Common myeloid progenitor, CD34-positive (primary cell): ENCODE measurements at regions not wholly inside any gene's neighbourhood (a gene's known extent, or its start where the extent isn't known, plus 50 kb on each side); places are given as distances from the start of the nearest gene placed in this dataset.

Experiments used
- CTCF ChIA-PET: fragments of 350-600 bp; sonication (Branson Sonifier 250); formaldehyde crosslinking; loops from one replicate; lab custom pipeline; 2021; ENCODE audit warnings: antibody characterized with exemption; lab: Charles Lee
- POLR2A ChIA-PET: fragments of 350-600 bp; sonication (Branson Sonifier 250); formaldehyde crosslinking; loops from one replicate; lab custom pipeline; 2021; ENCODE audit warnings: antibody characterized with exemption; lab: Charles Lee
- DNase-seq, 3 donors: peaks; one replicate each; pipeline versions ENCODE4 v3.0.0 to v3.0.0-alpha.2; 2013
- H3K27ac ChIP-seq, 2 experiments: 1 replicate in 1 of 2; 2 replicates in 1 of 2; pipeline ENCODE4 v1.7.0; 2013; ENCODE audit warnings: inconsistent platforms in 2 of 2, low read length in 2 of 2, mild to moderate bottlenecking in 2 of 2, low read depth in 1 of 2, moderate library complexity in 1 of 2; ENCODE audit not compliant: severe bottlenecking in 2 of 2, insufficient read depth in 1 of 2, poor library complexity in 1 of 2
- H3K27me3 ChIP-seq, 5 experiments: replicated peaks in 2 of 5; 1 replicate in 3 of 5; 2 replicates in 2 of 5; pipeline versions ENCODE4 v1.6.1 to v1.7.0; 2013; ENCODE audit warnings: low read length in 4 of 5, mild to moderate bottlenecking in 2 of 5, moderate library complexity in 2 of 5, inconsistent platforms in 1 of 5; ENCODE audit not compliant: insufficient read depth in 5 of 5, control insufficient read depth in 4 of 5
- H3K36me3 ChIP-seq, 4 experiments: 1 replicate in 2 of 4; 2 replicates in 2 of 4; pipeline versions ENCODE4 v1.6.1 to v1.7.0; 2013; ENCODE audit warnings: low read length in 3 of 4, control low read depth in 1 of 4, mild to moderate bottlenecking in 1 of 4; ENCODE audit not compliant: control insufficient read depth in 4 of 4, insufficient read depth in 4 of 4
- H3K4me1 ChIP-seq, 4 experiments: 1 replicate in 3 of 4; 2 replicates in 1 of 4; pipeline versions ENCODE4 v1.6.1 to v1.7.1; 2013; ENCODE audit warnings: low read length in 3 of 4, mild to moderate bottlenecking in 3 of 4, control low read depth in 1 of 4, inconsistent platforms in 1 of 4, moderate library complexity in 1 of 4; ENCODE audit not compliant: control insufficient read depth in 4 of 4, insufficient read depth in 4 of 4; ENCODE audit errors: control extremely low read depth in 1 of 4
- H3K4me3 ChIP-seq, 7 experiments: 1 replicate in 4 of 7; 2 replicates in 3 of 7; pipeline versions ENCODE4 v1.5.1 to v1.7.0; 2013; ENCODE audit warnings: mild to moderate bottlenecking in 7 of 7, low read length in 6 of 7, moderate library complexity in 6 of 7, inconsistent platforms in 2 of 7, low read depth in 2 of 7, control low read depth in 1 of 7; ENCODE audit not compliant: insufficient read depth in 4 of 7, control insufficient read depth in 1 of 7; ENCODE audit errors: extremely low read depth in 1 of 7
- H3K9me3 ChIP-seq, 5 experiments: 1 replicate in 4 of 5; 2 replicates in 1 of 5; pipeline versions ENCODE4 v1.6.1 to v1.7.1; 2013; ENCODE audit warnings: low read length in 4 of 5, mild to moderate bottlenecking in 2 of 5, inconsistent platforms in 1 of 5, low read depth in 1 of 5, moderate library complexity in 1 of 5; ENCODE audit not compliant: control insufficient read depth in 4 of 5, insufficient read depth in 2 of 5; ENCODE audit errors: control extremely low read depth in 1 of 5
- WGBS: methylation state at CpG from one replicate; pipeline ENCODE4 v1.1.5; 2013; ENCODE audit not compliant: insufficient coverage; 5-methylcytosine and 5-hydroxymethylcytosine counted together

DNA sequence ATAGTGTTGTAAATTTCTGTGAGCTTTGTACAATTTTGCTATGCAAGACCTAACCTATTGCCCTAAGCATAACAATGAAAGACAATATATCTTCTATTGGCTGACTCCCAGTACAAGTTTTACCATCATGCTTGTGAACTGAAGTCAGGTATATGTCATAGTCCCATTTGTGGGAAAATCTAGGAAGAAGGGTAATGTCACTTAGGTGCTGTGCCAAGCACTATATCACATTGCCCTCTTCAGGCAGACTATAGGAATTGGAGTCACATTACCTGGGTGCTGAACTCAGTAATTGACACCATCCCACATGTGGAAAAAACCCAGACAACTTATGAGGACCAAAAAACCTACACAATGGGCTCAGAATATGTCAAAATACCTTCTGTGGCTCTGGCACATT lies 907.4 kb upstream of the AMELY start:
- CTCF ChIA-PET, result no interaction called here
- DNase-seq, result no peak
- no peaks in the 10 kb centered on the region for H3K27me3 ChIP-seq
- H3K36me3 ChIP-seq, result no peaks in the 10 kb centered on the region
- no peaks in the 10 kb centered on the region for H3K4me1 ChIP-seq
- H3K4me3 ChIP-seq, result no peak overlapping the region
- no peak overlapping the region for H3K27ac ChIP-seq
- POLR2A ChIA-PET, result no interaction called here
- H3K9me3 ChIP-seq, result no peaks in the 10 kb centered on the region

DNA sequence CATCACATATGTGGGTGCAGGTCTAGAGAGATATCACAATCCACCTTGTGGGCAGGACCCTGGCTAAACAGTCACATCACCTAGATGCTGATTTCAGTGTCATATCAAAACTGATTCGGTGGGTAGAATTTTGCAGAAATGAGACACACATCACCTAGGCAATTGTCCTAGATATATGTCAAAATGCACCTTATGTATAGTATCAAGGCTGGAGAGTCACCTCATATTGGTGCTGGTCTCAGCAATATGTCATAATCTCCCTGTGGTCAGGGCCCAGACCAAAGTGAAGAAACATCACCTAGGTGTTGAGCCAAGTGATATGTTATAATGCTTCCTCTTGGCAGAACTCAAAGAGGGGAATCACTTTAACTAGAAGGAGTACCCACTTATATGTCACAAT lies 905.0 kb upstream of the AMELY start:
- CTCF ChIA-PET, result no interaction called here
- no CpG with 5 or more reads among the region's 1 CpG for WGBS
- no peak for DNase-seq
- no peaks in the 10 kb centered on the region for H3K36me3 ChIP-seq
- no peaks in the 10 kb centered on the region for H3K4me1 ChIP-seq
- H3K27ac ChIP-seq, result no peak overlapping the region
- no peaks in the 10 kb centered on the region for H3K9me3 ChIP-seq
- H3K27me3 ChIP-seq, result no peaks in the 10 kb centered on the region
- no peak overlapping the region for H3K4me3 ChIP-seq
- POLR2A ChIA-PET, result no interaction called here

DNA sequence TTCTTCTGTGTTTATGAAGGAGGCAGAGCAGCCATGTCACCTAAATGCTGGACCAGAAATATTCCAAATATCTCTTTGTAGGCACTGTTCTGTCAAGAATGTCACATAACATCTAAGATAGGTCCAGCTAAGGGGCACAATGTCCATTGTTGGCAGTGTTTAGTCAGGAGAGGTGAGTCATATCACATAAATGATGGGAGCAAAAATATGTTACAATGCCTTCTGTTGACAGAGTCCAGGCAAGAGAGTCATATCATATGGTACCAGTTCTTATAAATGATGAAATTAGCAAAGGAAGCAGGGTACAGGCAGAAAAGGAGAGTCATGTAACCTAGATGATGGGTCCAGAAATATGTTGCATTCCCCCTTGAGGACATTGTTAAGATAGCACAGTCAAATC lies 904.4 kb upstream of the AMELY start:
- DNase-seq, result no peak
- ChIA-PET CTCF (no interaction called here), POLR2A (no interaction called here)
- no peaks in the 10 kb centered on the region for H3K4me1 ChIP-seq
- H3K4me3 ChIP-seq, result no peak overlapping the region
- no peaks in the 10 kb centered on the region for H3K27me3 ChIP-seq
- H3K9me3 ChIP-seq, result no peaks in the 10 kb centered on the region
- no peaks in the 10 kb centered on the region for H3K36me3 ChIP-seq
- H3K27ac ChIP-seq, result no peak overlapping the region

DNA sequence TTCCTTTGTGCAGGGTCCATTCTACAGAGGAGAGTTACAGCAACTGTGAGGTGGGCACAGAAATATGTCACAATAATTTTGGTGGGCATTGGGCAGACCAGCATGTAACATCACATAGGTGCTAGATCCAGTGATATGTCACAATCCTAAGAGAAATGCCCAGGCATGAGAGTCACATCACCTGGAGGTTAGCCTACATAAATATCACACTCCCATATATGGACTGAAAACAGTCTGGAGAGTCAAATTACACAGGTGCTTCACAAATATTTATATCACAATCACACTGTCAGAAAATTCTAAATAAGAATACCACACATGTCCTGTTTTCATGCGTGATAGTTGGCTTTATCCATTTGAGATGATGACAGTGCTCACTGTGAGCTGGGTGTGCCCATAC lies 903.7 kb upstream of the AMELY start:
- Histone ChIP-seq H3K4me1 (no peaks in the 10 kb centered on the region), H3K9me3 (no peaks in the 10 kb centered on the region), H3K27ac (no peak overlapping the region), H3K36me3 (no peaks in the 10 kb centered on the region), H3K27me3 (no peaks in the 10 kb centered on the region), H3K4me3 (no peak overlapping the region)
- CTCF ChIA-PET, result no interaction called here
- WGBS, result no CpG with 5 or more reads among the region's 1 CpG
- DNase-seq, result no peak
- POLR2A ChIA-PET, result no interaction called here

DNA sequence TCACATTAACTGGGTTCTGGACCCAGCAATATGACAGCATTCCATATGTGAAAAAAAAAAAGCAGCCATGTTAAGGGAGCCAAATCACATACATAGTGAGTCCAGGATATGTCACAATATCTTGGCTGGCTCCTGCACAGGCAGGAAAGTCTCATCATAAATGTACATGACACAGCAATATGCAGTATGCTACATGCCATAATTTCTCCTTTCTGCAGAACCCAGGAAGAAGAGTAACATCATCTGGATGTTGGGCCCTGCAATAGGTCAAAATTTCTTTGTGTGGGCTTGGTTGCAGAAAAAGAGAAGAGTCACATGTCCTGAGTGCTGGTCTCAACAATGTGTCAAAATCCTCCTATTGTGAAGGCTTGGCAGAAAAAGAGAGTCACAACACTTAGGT lies 902.8 kb upstream of the AMELY start:
- no peak overlapping the region for H3K27ac ChIP-seq
- POLR2A ChIA-PET, result no interaction called here
- CTCF ChIA-PET, result no interaction called here
- no peaks in the 10 kb centered on the region for H3K9me3 ChIP-seq
- no peak for DNase-seq
- no peaks in the 10 kb centered on the region for H3K4me1 ChIP-seq
- no peaks in the 10 kb centered on the region for H3K27me3 ChIP-seq
- no peak overlapping the region for H3K4me3 ChIP-seq
- H3K36me3 ChIP-seq, result no peaks in the 10 kb centered on the region

DNA sequence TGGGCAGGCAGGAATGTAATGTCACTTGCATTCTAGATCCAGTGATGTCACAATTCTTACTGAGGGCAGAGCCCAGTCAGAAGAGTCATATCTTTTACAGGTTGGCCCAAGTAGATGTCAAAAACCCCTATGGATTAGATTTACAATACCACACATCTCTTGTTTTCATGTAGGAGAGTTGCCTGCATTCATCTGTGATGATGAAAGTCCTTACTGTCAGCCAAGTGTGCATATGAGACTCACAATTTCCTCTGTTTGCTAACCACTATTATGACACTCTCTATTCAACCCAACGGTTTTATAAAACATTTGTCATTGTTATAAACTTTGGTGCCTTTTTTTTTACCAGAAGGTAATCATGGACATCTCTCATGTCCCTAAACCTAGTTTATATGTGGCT lies 898.8 kb upstream of the AMELY start:
- ChIA-PET CTCF (no interaction called here), POLR2A (no interaction called here)
- H3K4me3 ChIP-seq, result no peak overlapping the region
- no CpG with 5 or more reads among the region's 1 CpG for WGBS
- H3K4me1 ChIP-seq, result no peaks in the 10 kb centered on the region
- no peak for DNase-seq
- no peaks in the 10 kb centered on the region for H3K9me3 ChIP-seq
- H3K27ac ChIP-seq, result no peak overlapping the region
- no peaks in the 10 kb centered on the region for H3K27me3 ChIP-seq
- no peaks in the 10 kb centered on the region for H3K36me3 ChIP-seq

DNA sequence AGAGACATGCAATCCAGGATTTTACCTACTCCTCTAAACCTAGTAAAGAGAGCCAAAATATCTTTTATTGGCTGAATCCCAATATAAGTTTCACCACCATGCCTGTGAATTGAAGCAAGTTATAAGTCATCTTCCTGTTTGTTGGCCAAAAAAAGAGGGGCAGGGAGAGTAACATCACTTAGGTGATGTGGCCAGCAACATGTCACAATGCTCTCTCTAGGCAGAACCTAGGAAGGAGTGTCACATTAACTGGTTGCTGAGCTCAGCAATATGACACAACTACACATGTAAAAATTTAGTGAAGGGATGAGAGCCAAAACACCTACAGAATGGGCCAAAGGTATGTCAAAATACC lies 895.9 kb upstream of the AMELY start:
- DNase-seq, result no peak
- ChIA-PET POLR2A (no interaction called here), CTCF (no interaction called here)
- Histone ChIP-seq H3K27ac (no peak overlapping the region), H3K27me3 (no peaks in the 10 kb centered on the region), H3K4me3 (no peak overlapping the region), H3K36me3 (no peaks in the 10 kb centered on the region), H3K4me1 (no peaks in the 10 kb centered on the region), H3K9me3 (no peaks in the 10 kb centered on the region)
